Thoracic aorta (tissue), 2 donors: ENCODE measurements at regions not wholly inside any gene's neighbourhood (a gene's known extent, or its start where the extent isn't known, plus 50 kb on each side); places are given as distances from the start of the nearest gene placed in this dataset.

Experiments used
- ATAC-seq: fragments of 150-250 bp; one replicate; pipeline ENCODE4 v1.8.0; 2017; ENCODE audit warnings: low read depth; ENCODE audit not compliant: insufficient number of reproducible peaks, low FRiP score
- DNase-seq: peaks from one replicate; pipeline ENCODE4 v3.0.0-alpha.2; 2020; ENCODE audit warnings: low spot score
- H3K27ac ChIP-seq, 2 donors: fragments of 200-600 bp; sonication (generic); 1 replicate in 1 of 2; 2 replicates in 1 of 2; pipeline ENCODE4 v1.5.1; 2016; ENCODE audit warnings: mild to moderate bottlenecking in 2 of 2, moderate library complexity in 2 of 2
- H3K27me3 ChIP-seq: fragments of 200-600 bp; sonication (generic); replicated peaks from 2 replicates; pipeline ENCODE4 v1.6.0; 2016; ENCODE audit warnings: mild to moderate bottlenecking; ENCODE audit not compliant: insufficient read depth
- H3K36me3 ChIP-seq: fragments of 200-600 bp; sonication (generic); one replicate; pipeline ENCODE4 v1.5.1; 2016
- H3K4me1 ChIP-seq, 2 donors: fragments of 200-600 bp; sonication (generic); 1 replicate in 1 of 2; 2 replicates in 1 of 2; pipeline versions ENCODE4 v1.5.1 to v1.6.0; 2016; ENCODE audit warnings: low read depth in 2 of 2, mild to moderate bottlenecking in 1 of 2; ENCODE audit not compliant: control insufficient read depth in 1 of 2
- H3K4me3 ChIP-seq: fragments of 200-600 bp; sonication (generic); 2 replicates; pipeline ENCODE4 v1.5.1; 2016; ENCODE audit warnings: mild to moderate bottlenecking
- H3K9me3 ChIP-seq: fragments of 200-600 bp; sonication (generic); 2 replicates; pipeline ENCODE4 v1.5.1; 2016
- TF ChIP-seq, protein P1 (sequence below): fragments of 200-600 bp; sonication (generic); IDR thresholded peaks from one replicate; pipeline ENCODE4 v1.5.1; 2019; ENCODE audit warnings: antibody characterized with exemption

DNA sequence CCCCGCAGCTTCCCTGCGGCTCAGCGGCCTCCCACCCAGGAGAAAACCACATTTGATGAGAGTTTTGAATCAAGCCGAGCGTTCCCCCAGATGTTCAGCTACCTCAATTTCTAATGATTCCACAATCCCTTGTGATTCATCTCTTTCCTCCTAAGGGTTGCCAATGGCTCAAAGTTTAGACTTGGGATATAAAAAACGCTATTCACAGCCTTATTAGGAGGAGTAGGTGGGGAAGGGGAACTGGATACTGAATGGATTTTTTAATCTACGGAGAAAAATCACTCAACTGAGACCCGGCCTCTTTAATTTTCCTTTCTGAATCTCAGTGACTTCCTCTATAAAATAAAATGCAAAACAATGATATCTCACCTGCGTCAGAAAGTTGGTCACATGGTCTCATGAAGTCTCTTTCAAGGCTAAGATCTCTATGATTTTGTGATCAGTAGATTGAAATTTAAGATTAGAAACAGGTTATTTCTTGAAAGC is 192.6 kb upstream of the TCF4 start:
- TF ChIP-seq, protein P1, sequence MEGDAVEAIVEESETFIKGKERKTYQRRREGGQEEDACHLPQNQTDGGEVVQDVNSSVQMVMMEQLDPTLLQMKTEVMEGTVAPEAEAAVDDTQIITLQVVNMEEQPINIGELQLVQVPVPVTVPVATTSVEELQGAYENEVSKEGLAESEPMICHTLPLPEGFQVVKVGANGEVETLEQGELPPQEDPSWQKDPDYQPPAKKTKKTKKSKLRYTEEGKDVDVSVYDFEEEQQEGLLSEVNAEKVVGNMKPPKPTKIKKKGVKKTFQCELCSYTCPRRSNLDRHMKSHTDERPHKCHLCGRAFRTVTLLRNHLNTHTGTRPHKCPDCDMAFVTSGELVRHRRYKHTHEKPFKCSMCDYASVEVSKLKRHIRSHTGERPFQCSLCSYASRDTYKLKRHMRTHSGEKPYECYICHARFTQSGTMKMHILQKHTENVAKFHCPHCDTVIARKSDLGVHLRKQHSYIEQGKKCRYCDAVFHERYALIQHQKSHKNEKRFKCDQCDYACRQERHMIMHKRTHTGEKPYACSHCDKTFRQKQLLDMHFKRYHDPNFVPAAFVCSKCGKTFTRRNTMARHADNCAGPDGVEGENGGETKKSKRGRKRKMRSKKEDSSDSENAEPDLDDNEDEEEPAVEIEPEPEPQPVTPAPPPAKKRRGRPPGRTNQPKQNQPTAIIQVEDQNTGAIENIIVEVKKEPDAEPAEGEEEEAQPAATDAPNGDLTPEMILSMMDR = no peak
- H3K27me3 ChIP-seq = no peaks in the 10 kb centered on the region
- DNase-seq (no peak), ATAC-seq (no peak)
- no peak overlapping the region for H3K27ac ChIP-seq
- no peaks in the 10 kb centered on the region for H3K36me3 ChIP-seq
- peak overlapping the region; percentile 71 for H3K4me3 ChIP-seq
- H3K9me3 ChIP-seq = no peaks in the 10 kb centered on the region
- H3K4me1 ChIP-seq = peaks cover 0 to 5% of the 10 kb centered on the region in 2 donors

DNA sequence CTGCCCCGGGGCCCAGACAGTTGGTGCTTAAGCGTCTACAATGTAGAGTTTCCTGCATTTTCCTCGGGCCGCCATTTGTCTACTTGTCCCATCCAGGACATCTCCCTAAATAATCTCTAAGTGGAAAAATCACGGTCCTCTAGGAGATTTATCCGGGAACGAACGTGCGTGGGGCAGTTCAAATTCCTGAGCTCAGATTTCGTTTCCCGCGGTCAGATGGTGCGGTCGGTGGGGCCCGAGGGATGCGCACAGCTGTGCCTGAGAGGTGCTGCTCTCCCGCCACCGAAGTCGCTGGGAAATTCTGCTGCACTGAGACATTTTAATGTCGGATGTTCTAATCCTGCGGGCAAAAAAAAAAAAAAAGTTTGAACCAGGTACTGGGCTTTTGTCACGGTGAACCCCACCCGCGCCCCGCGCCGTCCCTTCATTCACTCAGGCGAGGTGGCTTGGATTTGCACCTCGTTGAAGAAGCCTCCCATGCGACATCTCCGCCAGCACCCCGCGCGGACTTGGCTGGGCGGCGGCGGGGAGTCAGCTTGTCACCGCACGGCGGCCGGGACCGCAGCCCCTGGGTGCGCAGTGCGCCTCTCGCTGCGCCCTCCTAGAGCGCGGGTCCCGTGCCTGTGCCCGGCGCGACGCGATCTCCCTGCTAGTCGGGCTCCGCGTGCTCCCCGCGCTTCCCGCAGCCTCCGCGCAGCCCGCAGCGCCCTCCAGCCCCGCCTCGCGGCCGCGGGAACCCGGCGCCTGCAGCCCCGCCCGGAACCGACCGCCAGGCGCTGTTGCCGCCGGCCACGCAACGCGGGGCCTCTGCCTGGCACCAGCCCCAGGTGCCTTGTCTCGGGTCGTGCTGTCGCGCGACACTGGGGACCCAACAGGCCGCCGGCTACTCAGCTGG is 191.9 kb upstream of the TCF4 start:
- ATAC-seq = no peak
- no peak for DNase-seq
- Histone ChIP-seq H3K36me3 (no peaks in the 10 kb centered on the region), H3K4me3 (peak overlapping the region; percentile 71), H3K9me3 (no peaks in the 10 kb centered on the region), H3K27me3 (no peaks in the 10 kb centered on the region), H3K27ac (no peak overlapping the region), H3K4me1 (peaks cover 0 to 5% of the 10 kb centered on the region in 2 donors)
- TF ChIP-seq, protein P1 = no peak

DNA sequence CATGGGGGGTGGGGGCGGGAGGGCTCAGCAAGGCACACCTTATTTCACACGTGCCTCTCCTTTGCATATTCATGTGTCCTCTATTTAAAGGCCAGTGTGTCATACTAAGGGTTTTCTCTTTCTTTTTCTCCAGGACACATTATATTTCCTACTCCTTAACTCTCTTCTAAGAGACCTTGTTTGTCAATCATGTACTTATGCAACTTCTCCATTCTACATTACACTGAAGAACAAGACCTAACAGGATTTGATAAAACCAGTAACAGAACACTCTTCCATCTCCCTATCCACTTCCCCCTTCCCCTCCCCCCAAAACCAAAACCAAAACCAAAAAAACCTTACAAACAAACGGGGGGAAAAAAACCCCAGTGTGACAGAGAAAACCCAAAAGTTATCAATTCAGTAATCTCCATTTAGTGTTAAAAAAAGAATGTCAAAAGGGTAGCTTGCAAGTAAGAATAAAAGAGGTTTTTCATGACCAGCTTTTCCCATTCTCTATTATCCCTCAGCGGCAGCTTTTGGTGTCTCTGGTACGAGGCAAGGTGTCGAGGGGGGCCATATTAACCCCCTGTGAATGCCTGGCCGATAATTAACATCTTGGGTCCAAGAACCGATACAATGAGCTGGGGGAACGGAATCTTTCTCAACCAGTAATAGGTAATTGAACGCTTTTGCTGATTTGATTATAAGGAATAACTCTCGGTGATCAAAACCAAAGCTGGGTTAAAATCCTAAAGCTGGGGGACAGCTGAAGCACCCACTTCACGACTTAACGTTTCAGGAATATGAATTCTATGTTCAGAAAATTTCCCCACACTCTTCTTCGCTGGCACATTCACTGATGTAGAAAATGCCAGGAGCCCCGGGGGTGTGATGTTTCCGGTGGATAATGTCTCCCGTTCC is 191.0 kb upstream of the TCF4 start:
- H3K4me3 ChIP-seq = peak overlapping the region; percentile 71
- no peaks in the 10 kb centered on the region for H3K27me3 ChIP-seq
- DNase-seq = no peak
- H3K27ac ChIP-seq = no peak overlapping the region
- no peak for ATAC-seq
- H3K4me1 ChIP-seq = peaks cover 0 to 5% of the 10 kb centered on the region in 2 donors
- H3K9me3 ChIP-seq = no peaks in the 10 kb centered on the region
- TF ChIP-seq, protein P1 = no peak
- H3K36me3 ChIP-seq = no peaks in the 10 kb centered on the region

DNA sequence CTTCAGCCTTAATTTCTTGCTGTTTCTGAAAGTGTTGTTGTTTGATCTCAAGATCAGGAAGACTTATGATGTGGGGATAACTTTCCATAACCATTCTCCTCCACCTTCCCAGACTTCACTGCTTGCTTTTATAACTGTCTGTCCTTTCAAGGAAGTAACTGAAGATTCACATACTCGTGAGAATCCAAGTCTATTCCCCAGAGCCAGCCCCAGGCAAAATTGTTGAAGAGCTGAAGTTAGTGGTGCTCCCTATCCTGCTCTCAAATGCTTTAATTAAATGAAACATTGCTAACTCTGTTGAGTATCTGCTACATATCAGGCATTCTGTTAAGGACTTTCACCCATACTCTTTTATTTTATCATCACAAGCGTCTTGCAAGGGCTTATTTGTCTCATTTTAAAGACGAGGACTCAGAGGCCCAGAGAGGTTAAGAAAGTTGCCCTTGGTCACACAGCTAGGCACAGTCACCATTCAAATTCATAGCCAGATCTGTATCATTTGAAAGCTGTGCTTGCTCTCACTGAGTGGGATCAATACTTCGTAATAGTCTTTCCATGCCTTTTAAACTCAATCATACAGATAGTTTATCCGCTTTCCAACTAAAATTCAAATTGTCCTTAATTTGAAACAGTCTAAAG is 189.8 kb upstream of the TCF4 start:
- Histone ChIP-seq H3K27me3 (no peaks in the 10 kb centered on the region), H3K27ac (no peak overlapping the region), H3K4me3 (no peak overlapping the region), H3K4me1 (peaks cover 0 to 5% of the 10 kb centered on the region in 2 donors), H3K9me3 (no peaks in the 10 kb centered on the region), H3K36me3 (no peaks in the 10 kb centered on the region)
- ATAC-seq = no peak
- TF ChIP-seq, protein P1 = no peak
- DNase-seq = no peak
